Fibroblast of the aortic adventitia (primary cell): ENCODE measurements at regions not wholly inside any gene's neighbourhood (a gene's known extent, or its start where the extent isn't known, plus 50 kb on each side); places are given as distances from the start of the nearest gene placed in this dataset.

Experiments
- DNase-seq: peaks from one replicate; pipeline ENCODE4 v3.0.0-alpha.2; 2010; ENCODE audit warnings: low read depth
- H3K4me3 ChIP-seq: 2 replicates; pipeline ENCODE4 v1.5.1; 2011; ENCODE audit warnings: low read depth, mild to moderate bottlenecking, control low read depth, low read length, moderate library complexity
- CTCF ChIP-seq: IDR thresholded peaks from 2 replicates; pipeline ENCODE4 v1.5.1; 2011; ENCODE audit warnings: mild to moderate bottlenecking, low read length, control low read depth, inconsistent platforms; ENCODE audit not compliant: insufficient read depth

DNA sequence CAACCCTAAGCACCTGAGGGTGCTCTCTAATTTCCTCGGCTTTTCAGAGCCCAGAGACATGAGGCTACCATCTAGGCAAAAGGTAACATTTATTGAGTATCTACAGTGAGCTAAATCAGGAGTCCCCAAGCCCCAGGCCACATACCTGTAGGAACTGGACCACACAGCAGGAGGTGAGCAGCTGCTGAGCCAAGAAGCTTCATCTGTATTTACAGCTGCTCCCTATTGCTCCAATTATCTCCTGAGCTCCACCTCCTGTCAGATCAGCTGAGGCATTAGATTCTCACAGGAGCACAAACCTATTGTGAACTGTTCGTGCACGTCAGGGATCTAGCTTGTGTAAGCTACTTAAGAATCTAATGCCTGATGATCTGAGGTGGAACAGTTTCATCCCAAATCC, 70.2 kb downstream of the RND3 start:
- H3K4me3 ChIP-seq: no peak overlapping the region
- TF ChIP-seq CTCF: no peak
- no peak for DNase-seq

- no peak overlapping the region for H3K4me3 ChIP-seq
- no peak for TF ChIP-seq CTCF
- DNase-seq: no peak
Measured at GRCh38 chr2:150415022-150415421, 72.4 kb downstream of the RND3 start.

GRCh38 chr2:150413910-150414309, 73.6 kb downstream of the RND3 start:
- no peak overlapping the region for H3K4me3 ChIP-seq
- DNase-seq: no peak
- TF ChIP-seq CTCF: no peak

DNA sequence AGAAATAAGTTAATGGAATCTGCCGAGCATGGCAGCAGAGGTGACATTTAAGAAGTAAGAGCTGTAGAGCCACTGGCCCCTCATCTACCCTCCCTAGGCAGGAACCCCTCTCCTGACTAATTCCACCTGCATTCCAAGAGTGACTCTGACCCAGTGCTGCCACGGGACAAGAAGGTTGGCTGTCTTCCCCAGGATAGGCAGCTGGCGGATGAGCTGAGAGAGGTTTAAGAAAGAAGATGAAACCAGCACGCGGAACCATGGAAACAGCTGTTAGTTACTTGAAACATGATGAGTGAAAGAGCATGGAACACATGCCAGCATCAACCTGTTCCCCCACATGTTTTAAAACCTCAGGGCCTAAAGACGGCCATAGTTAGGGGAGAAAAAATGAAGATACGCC, 74.1 kb downstream of the RND3 start:
- H3K4me3 ChIP-seq: no peak overlapping the region
- DNase-seq: no peak
- TF ChIP-seq CTCF: no peak

GRCh38 chr2:150410809-150411208, 76.7 kb downstream of the RND3 start:
- DNase-seq: peak; percentile 60
- TF ChIP-seq CTCF: no peak
- no peak overlapping the region for H3K4me3 ChIP-seq

DNA sequence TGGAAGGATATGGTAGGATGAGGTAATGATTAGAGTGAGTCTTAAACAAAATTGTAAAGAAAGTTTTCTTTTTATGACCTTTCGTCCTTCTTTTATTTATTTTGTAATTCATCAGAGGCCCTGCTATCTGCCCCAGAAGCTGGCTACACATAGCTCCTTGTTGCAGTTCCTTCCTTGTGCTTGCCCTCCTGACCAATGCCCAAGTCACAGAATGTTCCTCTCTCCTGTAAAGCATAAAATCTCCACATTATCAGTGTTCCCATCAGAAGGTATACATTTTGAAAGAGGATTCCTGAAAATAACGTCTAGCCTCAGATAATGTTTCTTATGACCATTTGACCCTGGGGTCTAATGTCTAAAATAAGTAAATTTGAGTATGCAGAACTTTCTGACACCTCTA, 78.3 kb downstream of the RND3 start:
- no peak for TF ChIP-seq CTCF
- no peak overlapping the region for H3K4me3 ChIP-seq
- no peak for DNase-seq

DNA sequence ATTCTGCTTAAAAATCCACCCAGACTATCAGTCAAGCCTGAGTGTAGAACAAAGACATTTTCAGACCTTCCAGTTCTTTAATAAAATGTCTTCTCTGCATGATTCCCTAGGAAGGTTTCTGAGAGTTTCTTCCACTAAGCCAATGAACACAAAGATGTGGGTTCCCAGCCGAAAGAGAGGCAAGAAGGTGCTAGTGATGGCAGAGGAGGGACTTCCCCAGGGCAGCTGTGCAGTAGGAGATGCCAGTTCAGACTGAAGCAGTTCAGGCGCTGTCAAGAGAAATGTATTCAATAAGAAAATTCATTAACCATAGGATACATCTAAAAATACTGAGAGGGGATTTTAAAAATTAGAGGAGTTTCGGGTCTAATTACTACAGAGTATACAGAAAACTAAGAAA, 83.3 kb downstream of the RND3 start:
- no peak overlapping the region for H3K4me3 ChIP-seq
- no peak for TF ChIP-seq CTCF
- no peak for DNase-seq
